Trophoblast cell (in vitro differentiated cells and primary cell): ENCODE measurements at regions not wholly inside any gene's neighbourhood (a gene's known extent, or its start where the extent isn't known, plus 50 kb on each side); places are given as distances from the start of the nearest gene placed in this dataset.

Experiments used
- DNase-seq, 2 donors: peaks; one replicate each; pipeline ENCODE4 v3.0.0-alpha.2; 2016
- H2AFZ ChIP-seq: 2 replicates; pipeline ENCODE4 v1.6.1; 2013; ENCODE audit warnings: low read length, moderate library complexity, mild to moderate bottlenecking; ENCODE audit not compliant: insufficient read depth, poor library complexity
- H2AK5ac ChIP-seq: 2 replicates; pipeline ENCODE4 v1.6.1; 2013; ENCODE audit warnings: mild to moderate bottlenecking, low read length
- H2BK120ac ChIP-seq: 2 replicates; pipeline ENCODE4 v1.6.1; 2013; ENCODE audit warnings: low read length, mild to moderate bottlenecking, moderate library complexity; ENCODE audit not compliant: insufficient read depth, poor library complexity
- H2BK12ac ChIP-seq: 2 replicates; pipeline ENCODE4 v1.6.1; 2013; ENCODE audit warnings: mild to moderate bottlenecking, low read length, moderate library complexity
- H2BK5ac ChIP-seq: 2 replicates; pipeline ENCODE4 v1.6.1; 2013; ENCODE audit warnings: low read length, low read depth, moderate library complexity, mild to moderate bottlenecking; ENCODE audit not compliant: poor library complexity
- H3K14ac ChIP-seq: 2 replicates; pipeline ENCODE4 v1.6.1; 2013; ENCODE audit warnings: mild to moderate bottlenecking, low read length
- H3K18ac ChIP-seq: 2 replicates; pipeline ENCODE4 v1.6.1; 2013; ENCODE audit warnings: mild to moderate bottlenecking, low read length
- H3K23ac ChIP-seq: 2 replicates; pipeline ENCODE4 v1.6.1; 2013; ENCODE audit warnings: low read length
- H3K27ac ChIP-seq: 2 replicates; pipeline ENCODE4 v1.5.1; 2013; ENCODE audit warnings: low read depth, mild to moderate bottlenecking, inconsistent platforms, low read length, moderate library complexity
- H3K27me3 ChIP-seq: 2 replicates; pipeline ENCODE4 v1.6.1; 2013; ENCODE audit warnings: inconsistent platforms, mild to moderate bottlenecking, low read length, moderate library complexity; ENCODE audit not compliant: insufficient read depth
- H3K36me3 ChIP-seq, 2 experiments: 1 replicate in 1 of 2; 2 replicates in 1 of 2; pipeline ENCODE4 v1.6.1; 2013; ENCODE audit warnings: low read length in 2 of 2, mild to moderate bottlenecking in 2 of 2, moderate library complexity in 1 of 2; ENCODE audit not compliant: insufficient read depth in 2 of 2, control insufficient read depth in 1 of 2
- H3K4ac ChIP-seq: 2 replicates; pipeline ENCODE4 v1.6.1; 2013; ENCODE audit warnings: low read depth, mild to moderate bottlenecking, low read length, moderate library complexity
- H3K4me1 ChIP-seq, 2 experiments: 1 replicate in 1 of 2; 2 replicates in 1 of 2; pipeline ENCODE4 v1.6.1; 2013; ENCODE audit warnings: low read length in 2 of 2, mild to moderate bottlenecking in 2 of 2, moderate library complexity in 1 of 2; ENCODE audit not compliant: insufficient read depth in 2 of 2, control insufficient read depth in 1 of 2
- H3K4me2 ChIP-seq: 2 replicates; pipeline ENCODE4 v1.6.1; 2013; ENCODE audit warnings: inconsistent platforms, mild to moderate bottlenecking, low read length, moderate library complexity
- H3K4me3 ChIP-seq: 2 replicates; pipeline ENCODE4 v1.5.1; 2013; ENCODE audit warnings: mild to moderate bottlenecking, low read depth, low read length, inconsistent platforms
- H3K79me1 ChIP-seq: one replicate; pipeline ENCODE4 v1.6.1; 2013; ENCODE audit warnings: low read length
- H3K79me2 ChIP-seq: 2 replicates; pipeline ENCODE4 v1.6.1; 2013; ENCODE audit warnings: low read length, mild to moderate bottlenecking; ENCODE audit not compliant: control insufficient read depth, insufficient read depth, poor library complexity
- H3K9ac ChIP-seq: 2 replicates; pipeline ENCODE4 v1.6.1; 2013; ENCODE audit warnings: mild to moderate bottlenecking, low read length
- H3K9me3 ChIP-seq: 2 replicates; pipeline ENCODE4 v1.6.1; 2013; ENCODE audit warnings: low read depth, mild to moderate bottlenecking, control low read depth, inconsistent platforms, low read length; ENCODE audit not compliant: insufficient read depth
- H4K12ac ChIP-seq: 2 replicates; pipeline ENCODE4 v1.6.1; 2013; ENCODE audit warnings: low read depth, mild to moderate bottlenecking, low read length, moderate library complexity
- H4K8ac ChIP-seq: 2 replicates; pipeline ENCODE4 v1.6.1; 2013; ENCODE audit warnings: low read depth, mild to moderate bottlenecking, low read length, moderate library complexity
- H4K91ac ChIP-seq: one replicate; pipeline ENCODE4 v1.6.1; 2013; ENCODE audit warnings: low read depth, mild to moderate bottlenecking, low read length, moderate library complexity
- WGBS: extraction: QIAGEN DNeasy Blood & Tissue Kit; methylation state at CpG from one replicate; pipeline ENCODE4 v1.1.7; 2013; ENCODE audit warnings: missing lambda C conversion rate; ENCODE audit not compliant: insufficient read length, insufficient coverage; ENCODE audit errors: extremely low coverage; 5-methylcytosine and 5-hydroxymethylcytosine counted together

GRCh38 chr5:142420561-142421227 lies 95.9 kb upstream of the SPRY4 start:
- H3K18ac ChIP-seq, result no peak overlapping the region
- no peak overlapping the region for H2BK12ac ChIP-seq
- H4K8ac ChIP-seq, result no peak overlapping the region
- no peak overlapping the region for H3K14ac ChIP-seq
- no peak overlapping the region for H4K91ac ChIP-seq
- H3K23ac ChIP-seq, result no peak overlapping the region
- H2AFZ ChIP-seq, result no peak overlapping the region
- no peak overlapping the region for H2BK120ac ChIP-seq
- H3K79me1 ChIP-seq, result no peaks in the 10 kb centered on the region
- DNase-seq, result no peak
- H3K4ac ChIP-seq, result no peak overlapping the region
- H3K4me1 ChIP-seq, result peaks cover 0 to 3% of the 10 kb centered on the region in 2 experiments
- no peak overlapping the region for H4K12ac ChIP-seq
- H3K9ac ChIP-seq, result no peak overlapping the region
- WGBS, result no CpG with 5 or more reads among the region's 3 CpGs
- no peak overlapping the region for H3K4me2 ChIP-seq
- no peak overlapping the region for H2AK5ac ChIP-seq
- no peaks in the 10 kb centered on the region for H3K79me2 ChIP-seq
- H3K27ac ChIP-seq, result no peak overlapping the region
- no peak overlapping the region for H3K4me3 ChIP-seq
- no peaks in the 10 kb centered on the region for H3K9me3 ChIP-seq
- H3K27me3 ChIP-seq, result no peaks in the 10 kb centered on the region
- H2BK5ac ChIP-seq, result no peak overlapping the region
- no peaks in the 10 kb centered on the region for H3K36me3 ChIP-seq

- no peak overlapping the region for H3K4me3 ChIP-seq
- H3K14ac ChIP-seq, result no peak overlapping the region
- H2BK120ac ChIP-seq, result no peak overlapping the region
- WGBS, result no CpG with 5 or more reads among the region's 5 CpGs
- no peaks in the 10 kb centered on the region for H3K9me3 ChIP-seq
- no peak for DNase-seq
- H2AK5ac ChIP-seq, result no peak overlapping the region
- no peak overlapping the region for H3K4me2 ChIP-seq
- H3K9ac ChIP-seq, result no peak overlapping the region
- H3K4me1 ChIP-seq, result no peaks in the 10 kb centered on the region
- no peak overlapping the region for H2AFZ ChIP-seq
- H3K79me1 ChIP-seq, result no peaks in the 10 kb centered on the region
- no peak overlapping the region for H4K91ac ChIP-seq
- no peak overlapping the region for H2BK12ac ChIP-seq
- H3K36me3 ChIP-seq, result no peaks in the 10 kb centered on the region
- no peak overlapping the region for H3K27ac ChIP-seq
- H4K8ac ChIP-seq, result no peak overlapping the region
- H3K79me2 ChIP-seq, result no peaks in the 10 kb centered on the region
- no peak overlapping the region for H3K23ac ChIP-seq
- no peak overlapping the region for H2BK5ac ChIP-seq
- H3K27me3 ChIP-seq, result no peaks in the 10 kb centered on the region
- H3K4ac ChIP-seq, result no peak overlapping the region
- no peak overlapping the region for H4K12ac ChIP-seq
- H3K18ac ChIP-seq, result no peak overlapping the region
Measured at GRCh38 chr5:142412581-142412980, 87.8 kb upstream of the SPRY4 start.

- DNase-seq, result no peak
- H3K18ac ChIP-seq, result no peak overlapping the region
- H3K9ac ChIP-seq, result no peak overlapping the region
- H3K4ac ChIP-seq, result no peak overlapping the region
- no peak overlapping the region for H3K23ac ChIP-seq
- H3K36me3 ChIP-seq, result no peaks in the 10 kb centered on the region
- no peak overlapping the region for H3K4me3 ChIP-seq
- H2BK120ac ChIP-seq, result no peak overlapping the region
- no peaks in the 10 kb centered on the region for H3K9me3 ChIP-seq
- no peak overlapping the region for H2BK5ac ChIP-seq
- H3K4me1 ChIP-seq, result no peaks in the 10 kb centered on the region
- H2BK12ac ChIP-seq, result no peak overlapping the region
- no peak overlapping the region for H3K27ac ChIP-seq
- H3K4me2 ChIP-seq, result no peak overlapping the region
- no peak overlapping the region for H4K8ac ChIP-seq
- no peak overlapping the region for H3K14ac ChIP-seq
- no peaks in the 10 kb centered on the region for H3K27me3 ChIP-seq
- no peak overlapping the region for H4K91ac ChIP-seq
- no peaks in the 10 kb centered on the region for H3K79me1 ChIP-seq
- no peak overlapping the region for H2AFZ ChIP-seq
- no CpG with 5 or more reads among the region's 4 CpGs for WGBS
- no peak overlapping the region for H4K12ac ChIP-seq
- no peak overlapping the region for H2AK5ac ChIP-seq
- H3K79me2 ChIP-seq, result no peaks in the 10 kb centered on the region
Measured at GRCh38 chr5:142411656-142412425, 87.0 kb upstream of the SPRY4 start.

- H2AFZ ChIP-seq, result no peak overlapping the region
- H3K4me2 ChIP-seq, result no peak overlapping the region
- H3K9ac ChIP-seq, result no peak overlapping the region
- H4K8ac ChIP-seq, result no peak overlapping the region
- H2BK5ac ChIP-seq, result no peak overlapping the region
- no CpG with 5 or more reads among the region's 7 CpGs for WGBS
- H3K79me2 ChIP-seq, result no peaks in the 10 kb centered on the region
- H3K79me1 ChIP-seq, result no peaks in the 10 kb centered on the region
- H3K18ac ChIP-seq, result no peak overlapping the region
- no peak for DNase-seq
- H3K27ac ChIP-seq, result no peak overlapping the region
- no peaks in the 10 kb centered on the region for H3K9me3 ChIP-seq
- no peaks in the 10 kb centered on the region for H3K4me1 ChIP-seq
- no peak overlapping the region for H2BK120ac ChIP-seq
- H3K27me3 ChIP-seq, result no peaks in the 10 kb centered on the region
- H3K23ac ChIP-seq, result no peak overlapping the region
- no peak overlapping the region for H4K12ac ChIP-seq
- H3K4me3 ChIP-seq, result no peak overlapping the region
- H3K36me3 ChIP-seq, result no peaks in the 10 kb centered on the region
- no peak overlapping the region for H3K14ac ChIP-seq
- H2BK12ac ChIP-seq, result no peak overlapping the region
- no peak overlapping the region for H4K91ac ChIP-seq
- H2AK5ac ChIP-seq, result no peak overlapping the region
- no peak overlapping the region for H3K4ac ChIP-seq
Measured at GRCh38 chr5:142411103-142411502, 86.3 kb upstream of the SPRY4 start.
